GM12873 (cell line): ENCODE measurements at regions not wholly inside any gene's neighbourhood (a gene's known extent, or its start where the extent isn't known, plus 50 kb on each side); places are given as distances from the start of the nearest gene placed in this dataset.

Source experiments
- TF ChIP-seq, protein P1 (sequence below): IDR thresholded peaks from 2 replicates; pipeline ENCODE4 v1.5.1; 2012; ENCODE audit warnings: low read depth, mild to moderate bottlenecking, moderate library complexity, low read length, control low read depth; ENCODE audit not compliant: insufficient read depth; ENCODE audit errors: missing control alignments

DNA sequence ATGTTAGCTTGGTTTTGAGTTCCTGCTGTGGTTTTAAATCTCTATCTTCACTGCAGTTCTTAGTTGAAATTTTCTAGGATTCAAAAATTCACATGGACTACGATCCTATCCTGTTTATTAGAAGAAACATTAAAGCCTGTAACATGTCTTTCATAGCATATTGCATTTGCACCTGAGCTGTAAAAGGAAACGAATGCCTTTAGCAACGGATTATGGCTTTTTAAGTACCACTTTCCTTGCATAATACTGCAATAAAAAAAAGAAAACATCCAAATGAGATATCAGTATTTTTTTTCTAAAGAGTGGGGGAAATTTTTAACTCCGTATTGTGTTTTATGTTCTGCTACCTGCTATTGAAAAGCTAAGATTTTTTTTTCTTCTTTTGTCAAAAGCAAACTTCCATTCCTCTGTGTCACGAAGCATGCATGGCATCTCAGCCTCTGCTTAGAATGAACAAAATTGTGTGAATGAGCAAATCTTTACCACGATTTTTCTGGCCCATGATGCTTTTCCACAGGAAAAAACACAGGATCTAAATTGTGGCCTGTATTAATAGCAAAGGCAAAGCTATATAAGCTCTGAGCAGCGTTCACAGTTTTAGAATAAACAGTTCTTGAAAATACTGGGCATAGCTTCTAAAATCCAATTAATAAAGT lies 110.0 kb upstream of the CDIN1 start:
- TF ChIP-seq, protein P1, sequence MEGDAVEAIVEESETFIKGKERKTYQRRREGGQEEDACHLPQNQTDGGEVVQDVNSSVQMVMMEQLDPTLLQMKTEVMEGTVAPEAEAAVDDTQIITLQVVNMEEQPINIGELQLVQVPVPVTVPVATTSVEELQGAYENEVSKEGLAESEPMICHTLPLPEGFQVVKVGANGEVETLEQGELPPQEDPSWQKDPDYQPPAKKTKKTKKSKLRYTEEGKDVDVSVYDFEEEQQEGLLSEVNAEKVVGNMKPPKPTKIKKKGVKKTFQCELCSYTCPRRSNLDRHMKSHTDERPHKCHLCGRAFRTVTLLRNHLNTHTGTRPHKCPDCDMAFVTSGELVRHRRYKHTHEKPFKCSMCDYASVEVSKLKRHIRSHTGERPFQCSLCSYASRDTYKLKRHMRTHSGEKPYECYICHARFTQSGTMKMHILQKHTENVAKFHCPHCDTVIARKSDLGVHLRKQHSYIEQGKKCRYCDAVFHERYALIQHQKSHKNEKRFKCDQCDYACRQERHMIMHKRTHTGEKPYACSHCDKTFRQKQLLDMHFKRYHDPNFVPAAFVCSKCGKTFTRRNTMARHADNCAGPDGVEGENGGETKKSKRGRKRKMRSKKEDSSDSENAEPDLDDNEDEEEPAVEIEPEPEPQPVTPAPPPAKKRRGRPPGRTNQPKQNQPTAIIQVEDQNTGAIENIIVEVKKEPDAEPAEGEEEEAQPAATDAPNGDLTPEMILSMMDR: no peak

GRCh38 chr15:36472672-36473071 lies 106.8 kb upstream of the CDIN1 start:
- TF ChIP-seq, protein P1: no peak

DNA sequence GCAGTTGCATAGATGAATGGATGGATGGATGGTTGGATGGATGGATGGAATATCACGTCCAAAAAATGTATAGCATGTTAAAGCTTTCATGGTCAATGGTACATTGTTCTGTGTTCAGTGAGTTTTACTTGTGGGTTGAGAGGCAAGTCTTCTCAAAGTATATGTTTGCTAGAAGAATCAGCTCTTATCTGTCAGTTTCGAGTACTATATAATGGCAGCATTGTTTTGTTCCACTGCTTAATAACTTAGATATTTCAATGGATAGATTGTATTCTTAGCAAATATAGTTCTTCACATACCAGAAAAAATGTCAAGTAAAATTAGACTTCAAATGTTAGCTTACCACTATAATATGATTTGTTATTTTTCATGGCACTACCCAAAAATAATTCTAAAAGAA lies 100.9 kb upstream of the CDIN1 start:
- TF ChIP-seq, protein P1: no peak

- TF ChIP-seq, protein P1: no peak
Observed at GRCh38 chr15:36479200-36479896, 100.1 kb upstream of the CDIN1 start.

- TF ChIP-seq, protein P1: no peak
Observed at GRCh38 chr15:36481156-36481555, 98.3 kb upstream of the CDIN1 start.

- TF ChIP-seq, protein P1: no peak
Observed at GRCh38 chr15:36483409-36483808, 96.0 kb upstream of the CDIN1 start.

DNA sequence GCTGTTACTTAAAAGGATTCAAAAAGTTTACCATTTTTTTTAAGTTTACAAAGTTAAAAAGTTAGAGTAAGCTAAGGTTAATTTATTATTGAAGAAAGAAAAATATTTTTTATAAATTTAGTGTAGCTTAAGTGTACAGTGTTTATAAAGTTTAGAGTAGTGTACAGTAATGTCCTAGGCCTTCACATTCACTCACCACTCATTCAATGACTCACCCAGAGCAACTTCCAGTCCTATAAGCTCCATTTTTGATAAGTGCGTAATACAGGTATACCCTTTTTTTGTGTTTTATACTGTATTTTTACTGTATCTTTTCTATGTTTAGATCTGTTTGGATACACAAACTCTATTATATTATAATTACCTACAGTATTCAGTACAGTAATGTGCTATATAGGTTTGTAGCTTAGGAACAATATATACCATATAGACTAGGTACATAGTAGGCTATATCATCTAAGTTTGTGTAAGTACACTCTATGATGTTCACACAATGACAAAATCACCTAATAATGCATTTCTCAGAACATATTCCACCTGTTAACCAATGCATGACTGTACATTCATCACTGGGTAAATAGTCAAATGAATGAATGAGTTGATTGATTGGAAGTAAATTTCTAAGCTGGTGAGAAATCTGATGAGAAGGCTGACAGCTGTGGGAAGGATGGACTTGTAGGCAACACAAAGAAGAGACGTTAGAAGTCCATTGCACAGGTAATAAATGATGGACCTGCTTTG lies 95.2 kb upstream of the CDIN1 start:
- TF ChIP-seq, protein P1: no peak
